Mesendoderm (in vitro differentiated cells): ENCODE measurements at regions not wholly inside any gene's neighbourhood (a gene's known extent, or its start where the extent isn't known, plus 50 kb on each side); places are given as distances from the start of the nearest gene placed in this dataset.

Experiments
- DNase-seq: peaks from one replicate; pipeline ENCODE4 v3.0.0; 2013
- H2AK5ac ChIP-seq: 2 replicates; pipeline ENCODE4 v1.6.1; 2013; ENCODE audit warnings: low read length, inconsistent platforms
- H2BK120ac ChIP-seq: 2 replicates; pipeline ENCODE4 v1.6.1; 2013; ENCODE audit warnings: low read depth, mild to moderate bottlenecking, low read length, moderate library complexity, mixed read lengths
- H2BK15ac ChIP-seq: replicated peaks from 2 replicates; pipeline ENCODE4 v1.6.1; 2013; ENCODE audit warnings: low read depth, mild to moderate bottlenecking, moderate library complexity
- H2BK5ac ChIP-seq: 2 replicates; pipeline ENCODE4 v1.6.1; 2013; ENCODE audit warnings: low read length, inconsistent platforms
- H3K18ac ChIP-seq: 2 replicates; pipeline ENCODE4 v1.6.1; 2013; ENCODE audit warnings: mild to moderate bottlenecking, low read length, mixed read lengths
- H3K23ac ChIP-seq: one replicate; pipeline ENCODE4 v1.6.1; 2013; ENCODE audit warnings: low read length
- H3K27ac ChIP-seq: 2 replicates; pipeline ENCODE4 v1.5.1; 2013; ENCODE audit warnings: low read depth, mild to moderate bottlenecking, inconsistent platforms, low read length, moderate library complexity
- H3K27me3 ChIP-seq: 2 replicates; pipeline ENCODE4 v1.6.1; 2013; ENCODE audit warnings: low read length, control low read depth, mild to moderate bottlenecking, inconsistent platforms; ENCODE audit not compliant: insufficient read depth, poor library complexity
- H3K36me3 ChIP-seq: 2 replicates; pipeline ENCODE4 v1.6.1; 2013; ENCODE audit warnings: low read length, inconsistent platforms; ENCODE audit not compliant: control insufficient read depth, insufficient read depth
- H3K4ac ChIP-seq: one replicate; pipeline ENCODE4 v1.6.1; 2013; ENCODE audit warnings: low read depth, mild to moderate bottlenecking, low read length, moderate library complexity
- H3K4me1 ChIP-seq: 2 replicates; pipeline ENCODE4 v1.6.1; 2013; ENCODE audit warnings: low read depth, low read length, inconsistent platforms; ENCODE audit not compliant: control insufficient read depth
- H3K4me2 ChIP-seq: 2 replicates; pipeline ENCODE4 v1.6.1; 2013; ENCODE audit warnings: low read length
- H3K4me3 ChIP-seq: 2 replicates; pipeline ENCODE4 v1.5.1; 2013; ENCODE audit warnings: mild to moderate bottlenecking, low read length
- H3K56ac ChIP-seq: one replicate; pipeline ENCODE4 v1.6.1; 2013; ENCODE audit warnings: low read length
- H3K79me1 ChIP-seq: 2 replicates; pipeline ENCODE4 v1.6.1; 2013; ENCODE audit warnings: low read length, inconsistent platforms
- H3K79me2 ChIP-seq: 2 replicates; pipeline ENCODE4 v1.6.1; 2013; ENCODE audit warnings: mild to moderate bottlenecking, low read length; ENCODE audit not compliant: control insufficient read depth, insufficient read depth
- H3K9ac ChIP-seq: 2 replicates; pipeline ENCODE4 v1.6.1; 2013; ENCODE audit warnings: low read length, inconsistent platforms
- H4K5ac ChIP-seq: one replicate; pipeline ENCODE4 v1.6.1; 2013; ENCODE audit warnings: low read length
- H4K8ac ChIP-seq: one replicate; pipeline ENCODE4 v1.6.1; 2013; ENCODE audit warnings: low read depth, mild to moderate bottlenecking, control low read depth, low read length, moderate library complexity
- WGBS: extraction: QIAGEN DNeasy Blood & Tissue Kit; methylation state at CpG from one replicate; pipeline ENCODE4 v1.1.7; 2013; ENCODE audit warnings: low lambda C conversion rate, missing lambda C conversion rate; ENCODE audit not compliant: insufficient coverage; ENCODE audit errors: extremely low coverage; 5-methylcytosine and 5-hydroxymethylcytosine counted together

GRCh38 chr3:34323517-34323916 lies 525.1 kb downstream of the PDCD6IP start:
- Histone ChIP-seq H3K79me1 (no peaks in the 10 kb centered on the region), H2AK5ac (no peak overlapping the region), H3K79me2 (no peaks in the 10 kb centered on the region), H3K4ac (no peak overlapping the region), H3K18ac (no peak overlapping the region), H3K27me3 (no peaks in the 10 kb centered on the region), H4K8ac (no peak overlapping the region), H2BK5ac (no peak overlapping the region), H3K27ac (no peak overlapping the region), H2BK120ac (no peak overlapping the region), H4K5ac (no peak overlapping the region), H3K4me2 (no peak overlapping the region), H3K4me3 (no peak overlapping the region), H2BK15ac (no peak overlapping the region), H3K9ac (no peak overlapping the region), H3K56ac (no peak overlapping the region), H3K4me1 (no peaks in the 10 kb centered on the region), H3K23ac (no peak overlapping the region), H3K36me3 (no peaks in the 10 kb centered on the region)
- no CpG with 5 or more reads among the region's 2 CpGs for WGBS
- DNase-seq = no peak

DNA sequence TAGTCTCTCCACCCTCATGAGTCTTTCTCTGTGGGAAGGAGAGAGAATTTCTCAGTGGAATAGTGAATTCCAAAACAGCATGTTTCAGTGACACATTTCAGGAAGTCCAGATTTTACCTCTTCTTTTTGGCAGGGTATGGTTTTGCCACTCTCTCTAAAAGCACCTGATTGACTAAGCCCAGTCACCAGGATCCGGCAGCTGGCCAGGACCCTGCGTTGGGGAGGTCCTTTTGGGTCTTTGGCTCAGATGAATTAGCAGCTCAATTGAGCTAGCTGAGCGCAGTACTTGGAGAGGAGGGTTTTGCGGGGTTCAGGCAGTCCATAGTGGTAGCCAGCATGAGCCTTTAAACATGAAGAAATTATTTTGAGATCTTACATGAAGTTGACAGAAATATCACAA lies 548.2 kb downstream of the PDCD6IP start:
- H3K56ac ChIP-seq = no peak overlapping the region
- H3K9ac ChIP-seq = no peak overlapping the region
- H3K27me3 ChIP-seq = no peaks in the 10 kb centered on the region
- no peak overlapping the region for H4K5ac ChIP-seq
- no peaks in the 10 kb centered on the region for H3K4me1 ChIP-seq
- no peaks in the 10 kb centered on the region for H3K79me2 ChIP-seq
- H3K23ac ChIP-seq = no peak overlapping the region
- H2AK5ac ChIP-seq = no peak overlapping the region
- H2BK15ac ChIP-seq = no peak overlapping the region
- no peak overlapping the region for H3K27ac ChIP-seq
- no peaks in the 10 kb centered on the region for H3K36me3 ChIP-seq
- no peak for DNase-seq
- H4K8ac ChIP-seq = no peak overlapping the region
- WGBS = no CpG with 5 or more reads among the region's 4 CpGs
- no peak overlapping the region for H3K4me2 ChIP-seq
- H2BK120ac ChIP-seq = no peak overlapping the region
- no peak overlapping the region for H2BK5ac ChIP-seq
- H3K4ac ChIP-seq = no peak overlapping the region
- H3K79me1 ChIP-seq = no peaks in the 10 kb centered on the region
- H3K4me3 ChIP-seq = no peak overlapping the region
- no peak overlapping the region for H3K18ac ChIP-seq

GRCh38 chr3:34351882-34352777 lies 553.7 kb downstream of the PDCD6IP start:
- Histone ChIP-seq H4K5ac (no peak overlapping the region), H2BK5ac (no peak overlapping the region), H3K27me3 (no peaks in the 10 kb centered on the region), H4K8ac (no peak overlapping the region), H2BK120ac (no peak overlapping the region), H3K4me1 (peaks cover 2% of the 10 kb centered on the region), H2AK5ac (no peak overlapping the region), H3K4ac (no peak overlapping the region), H3K56ac (no peak overlapping the region), H3K27ac (no peak overlapping the region), H2BK15ac (no peak overlapping the region), H3K23ac (no peak overlapping the region), H3K4me3 (no peak overlapping the region), H3K9ac (no peak overlapping the region), H3K4me2 (no peak overlapping the region), H3K36me3 (no peaks in the 10 kb centered on the region), H3K79me2 (no peaks in the 10 kb centered on the region), H3K18ac (no peak overlapping the region), H3K79me1 (no peaks in the 10 kb centered on the region)
- peak; percentile 86 for DNase-seq
- WGBS = no CpG with 5 or more reads among the region's 5 CpGs

- no CpG with 5 or more reads among the region's 2 CpGs for WGBS
- no peak overlapping the region for H3K4ac ChIP-seq
- H2BK5ac ChIP-seq = no peak overlapping the region
- no peak overlapping the region for H3K27ac ChIP-seq
- H4K5ac ChIP-seq = no peak overlapping the region
- H3K4me2 ChIP-seq = no peak overlapping the region
- no peak overlapping the region for H3K23ac ChIP-seq
- H3K27me3 ChIP-seq = no peaks in the 10 kb centered on the region
- no peak overlapping the region for H4K8ac ChIP-seq
- H2AK5ac ChIP-seq = no peak overlapping the region
- no peak overlapping the region for H3K56ac ChIP-seq
- no peak overlapping the region for H2BK15ac ChIP-seq
- no peak overlapping the region for H3K4me3 ChIP-seq
- H3K79me1 ChIP-seq = no peaks in the 10 kb centered on the region
- no peaks in the 10 kb centered on the region for H3K36me3 ChIP-seq
- H2BK120ac ChIP-seq = no peak overlapping the region
- DNase-seq = no peak
- H3K79me2 ChIP-seq = no peaks in the 10 kb centered on the region
- peaks cover 2% of the 10 kb centered on the region for H3K4me1 ChIP-seq
- no peak overlapping the region for H3K18ac ChIP-seq
- no peak overlapping the region for H3K9ac ChIP-seq
These were observed 554.4 kb downstream of the PDCD6IP start for GRCh38 chr3:34352778-34353331.

DNA sequence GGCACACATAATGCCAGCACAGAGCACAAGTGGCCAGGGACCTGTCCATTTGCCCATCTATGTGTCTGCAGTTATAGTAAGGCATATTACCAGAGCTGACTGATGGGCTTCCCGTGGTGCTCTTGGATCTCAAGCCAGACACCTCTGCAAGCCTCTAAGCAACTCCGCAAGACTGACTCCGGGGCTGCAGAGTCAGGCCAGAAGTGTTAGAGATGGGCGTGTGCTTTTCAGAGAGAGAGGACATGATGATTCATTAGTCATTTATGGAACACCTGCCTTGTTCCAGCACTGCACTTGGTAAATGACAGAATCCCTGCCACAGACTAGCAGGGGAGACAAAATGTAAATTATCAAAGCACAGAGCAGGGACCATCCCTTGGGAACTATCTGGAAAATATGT lies 559.0 kb downstream of the PDCD6IP start:
- Histone ChIP-seq H3K79me2 (no peaks in the 10 kb centered on the region), H3K9ac (no peak overlapping the region), H3K4me2 (no peak overlapping the region), H2BK120ac (no peak overlapping the region), H3K36me3 (no peaks in the 10 kb centered on the region), H3K56ac (no peak overlapping the region), H2BK15ac (no peak overlapping the region), H3K4me1 (no peaks in the 10 kb centered on the region), H3K4me3 (no peak overlapping the region), H3K18ac (no peak overlapping the region), H2BK5ac (no peak overlapping the region), H3K23ac (no peak overlapping the region), H2AK5ac (no peak overlapping the region), H3K79me1 (no peaks in the 10 kb centered on the region), H4K5ac (no peak overlapping the region), H3K27me3 (no peaks in the 10 kb centered on the region), H4K8ac (no peak overlapping the region), H3K4ac (no peak overlapping the region), H3K27ac (no peak overlapping the region)
- DNase-seq = no peak
- WGBS = no CpG with 5 or more reads among the region's 4 CpGs
